ENCODE measurements at regions not wholly inside any gene's neighbourhood (a gene's known extent, or its start where the extent isn't known, plus 50 kb on each side); places are given as distances from the start of the nearest gene placed in this dataset.

DNA sequence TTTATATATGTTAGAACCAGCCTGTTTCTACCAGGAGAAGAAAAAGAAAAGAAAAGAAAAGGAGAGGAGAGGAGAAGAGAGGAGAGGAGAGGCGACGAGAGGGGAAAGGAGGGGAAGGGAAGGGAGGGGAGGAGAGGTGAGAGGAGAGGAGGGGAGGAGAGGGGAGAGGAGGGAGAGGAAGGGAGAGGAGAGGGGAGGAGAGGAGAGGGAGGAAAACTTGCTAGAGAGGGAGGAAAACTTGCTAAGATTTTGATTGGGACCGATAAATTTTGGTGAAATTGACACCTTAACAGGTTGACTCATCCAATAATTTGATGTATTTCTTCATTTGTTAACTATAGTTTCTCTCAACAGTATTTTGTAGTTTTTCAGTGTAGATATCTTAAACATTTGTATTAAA is 164.0 kb upstream of the SYT1 start:
- TF ChIP-seq CTCF (conservative IDR thresholded peaks at IDR 0.05; ENCODE audit: low read depth, low read length), result no peak
- no peak for TF ChIP-seq POLR2A (IDR thresholded peaks at IDR 0.05; ENCODE audit: low read depth, low read length)
- no peak for TF ChIP-seq CHD1 (IDR thresholded peaks at IDR 0.05; ENCODE audit: low read depth, low read length)
- TF ChIP-seq MAFK (IDR thresholded peaks at IDR 0.05; ENCODE audit: low read depth, low read length), result no peak
